ENCODE measurements at regions not wholly inside any gene's neighbourhood (a gene's known extent, or its start where the extent isn't known, plus 50 kb on each side); places are given as distances from the start of the nearest gene placed in this dataset.

DNA sequence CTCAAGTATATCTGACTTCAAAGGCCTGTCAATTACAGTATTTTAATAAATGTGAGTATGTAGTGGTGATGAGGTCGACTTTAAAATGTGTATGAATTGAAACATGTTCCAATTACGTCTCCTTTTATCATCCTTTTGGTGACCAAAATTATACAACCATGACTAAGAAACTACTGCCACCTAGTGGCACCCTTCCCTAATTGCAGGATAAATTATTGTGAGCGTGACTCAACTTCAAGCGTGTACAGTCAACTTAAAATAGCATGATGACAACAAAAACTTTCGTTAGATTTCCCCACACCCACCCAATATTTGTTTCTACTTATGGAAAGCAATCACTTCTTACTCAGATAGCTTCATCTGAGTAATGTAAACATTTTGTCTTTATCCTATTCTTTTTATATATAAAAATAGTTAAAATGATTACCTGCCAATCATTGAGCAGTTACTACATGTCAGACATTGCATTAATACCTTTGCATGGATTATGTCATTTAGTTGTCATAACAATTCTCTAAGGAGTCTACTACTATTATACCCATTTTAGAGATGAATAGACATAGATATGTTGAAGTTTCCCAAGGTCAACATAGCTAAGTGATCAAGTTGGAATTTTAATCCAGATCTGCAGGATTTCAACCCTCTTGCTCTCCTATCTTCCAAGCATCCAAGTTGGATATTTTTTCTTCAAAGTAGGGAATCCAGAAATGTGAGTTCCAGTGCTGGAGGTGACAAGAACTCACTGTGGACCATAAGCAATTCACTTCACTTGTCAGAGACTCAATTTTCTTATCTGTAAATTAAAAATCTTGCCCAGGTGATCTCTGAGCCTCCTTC lies 106.0 kb downstream of the MEX3B start:
- TF ChIP-seq, protein P1, sequence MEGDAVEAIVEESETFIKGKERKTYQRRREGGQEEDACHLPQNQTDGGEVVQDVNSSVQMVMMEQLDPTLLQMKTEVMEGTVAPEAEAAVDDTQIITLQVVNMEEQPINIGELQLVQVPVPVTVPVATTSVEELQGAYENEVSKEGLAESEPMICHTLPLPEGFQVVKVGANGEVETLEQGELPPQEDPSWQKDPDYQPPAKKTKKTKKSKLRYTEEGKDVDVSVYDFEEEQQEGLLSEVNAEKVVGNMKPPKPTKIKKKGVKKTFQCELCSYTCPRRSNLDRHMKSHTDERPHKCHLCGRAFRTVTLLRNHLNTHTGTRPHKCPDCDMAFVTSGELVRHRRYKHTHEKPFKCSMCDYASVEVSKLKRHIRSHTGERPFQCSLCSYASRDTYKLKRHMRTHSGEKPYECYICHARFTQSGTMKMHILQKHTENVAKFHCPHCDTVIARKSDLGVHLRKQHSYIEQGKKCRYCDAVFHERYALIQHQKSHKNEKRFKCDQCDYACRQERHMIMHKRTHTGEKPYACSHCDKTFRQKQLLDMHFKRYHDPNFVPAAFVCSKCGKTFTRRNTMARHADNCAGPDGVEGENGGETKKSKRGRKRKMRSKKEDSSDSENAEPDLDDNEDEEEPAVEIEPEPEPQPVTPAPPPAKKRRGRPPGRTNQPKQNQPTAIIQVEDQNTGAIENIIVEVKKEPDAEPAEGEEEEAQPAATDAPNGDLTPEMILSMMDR (conservative IDR thresholded peaks at IDR 0.05) = peak; percentile 88

DNA sequence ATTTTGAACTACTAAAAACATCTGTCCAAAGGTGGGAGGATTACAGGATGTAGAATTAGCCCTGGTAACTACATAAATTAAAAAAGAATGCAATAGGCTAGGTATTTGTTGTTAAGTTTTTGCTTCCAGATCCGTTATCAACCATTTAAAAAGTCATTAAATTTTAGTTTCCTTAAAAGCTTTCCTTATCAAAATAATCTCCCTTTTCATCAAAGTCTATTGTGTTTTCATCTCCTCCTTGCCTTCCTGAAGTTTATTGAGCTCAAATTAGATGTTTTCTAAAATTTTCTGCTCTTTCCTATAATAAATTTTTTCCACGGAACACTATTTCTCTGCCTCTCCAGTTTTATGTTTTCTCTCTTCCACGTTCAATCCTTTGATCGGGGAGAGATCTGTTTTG lies 108.6 kb downstream of the MEX3B start:
- TF ChIP-seq, protein P1 (conservative IDR thresholded peaks at IDR 0.05) = no peak
- H3K27ac ChIP-seq = no peak overlapping the region

More for the DNA sequence above, 106.0 kb downstream of the MEX3B start:
- no peak overlapping the region for H3K27ac ChIP-seq

DNA sequence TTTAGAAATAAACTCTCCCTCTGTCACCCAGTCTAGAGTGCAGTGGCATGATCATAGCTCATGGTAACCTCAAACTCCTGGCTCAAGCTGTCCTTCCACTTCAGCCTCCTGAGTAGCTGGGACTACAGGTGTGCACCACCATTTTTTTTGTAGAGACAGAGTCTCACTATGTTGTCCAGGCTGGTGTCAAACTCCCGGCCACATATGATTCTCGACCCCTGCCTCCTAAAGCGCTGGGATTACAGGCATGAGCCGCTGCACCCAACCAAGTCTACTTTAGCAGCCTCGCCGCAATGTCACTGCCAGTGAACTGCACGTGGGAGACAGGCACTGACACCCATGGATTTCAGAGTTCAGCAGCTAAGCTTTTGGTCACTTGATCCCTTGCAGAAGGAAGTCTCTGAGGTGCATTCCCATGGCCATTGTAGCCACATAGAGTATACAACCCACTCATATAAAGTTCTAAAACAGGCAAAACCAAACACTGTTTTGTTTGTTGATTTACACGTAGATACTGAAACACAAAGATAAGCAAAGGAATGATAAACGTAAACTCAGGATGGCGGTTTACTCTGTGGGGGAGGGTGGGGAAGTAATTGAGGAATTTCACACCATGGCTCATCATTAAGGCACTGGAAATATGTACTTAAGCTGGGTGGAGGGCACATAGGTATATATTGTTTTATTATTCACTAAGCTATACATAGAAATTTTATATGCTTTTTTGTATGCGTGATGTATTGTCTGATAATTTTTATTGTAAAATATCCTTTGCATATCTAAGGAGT lies 115.0 kb downstream of the MEX3B start:
- H3K27ac ChIP-seq = peak overlapping the region; percentile 2; the same call in 1 of the 2 replicates
- TF ChIP-seq, protein P1 (conservative IDR thresholded peaks at IDR 0.05) = no peak

DNA sequence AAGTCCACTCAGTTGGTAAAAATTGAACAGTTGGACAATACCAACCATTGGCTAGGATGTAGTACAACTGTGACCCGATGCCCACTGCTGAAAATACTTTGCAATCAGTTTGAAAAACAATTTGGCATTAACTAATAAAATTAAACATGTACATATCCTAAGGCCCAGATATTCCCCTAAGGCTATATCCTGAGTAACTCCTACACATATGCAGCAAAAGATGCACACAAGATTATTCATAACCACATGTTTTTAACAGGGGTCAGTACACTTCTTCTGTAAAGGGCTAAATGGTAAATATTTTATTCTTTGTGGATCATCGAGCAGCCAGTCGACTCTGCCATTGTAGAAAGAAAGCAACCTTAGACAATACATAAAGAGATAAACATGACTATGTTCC lies 116.3 kb downstream of the MEX3B start:
- TF ChIP-seq, protein P1 (conservative IDR thresholded peaks at IDR 0.05) = no peak
- H3K27ac ChIP-seq = no peak overlapping the region

DNA sequence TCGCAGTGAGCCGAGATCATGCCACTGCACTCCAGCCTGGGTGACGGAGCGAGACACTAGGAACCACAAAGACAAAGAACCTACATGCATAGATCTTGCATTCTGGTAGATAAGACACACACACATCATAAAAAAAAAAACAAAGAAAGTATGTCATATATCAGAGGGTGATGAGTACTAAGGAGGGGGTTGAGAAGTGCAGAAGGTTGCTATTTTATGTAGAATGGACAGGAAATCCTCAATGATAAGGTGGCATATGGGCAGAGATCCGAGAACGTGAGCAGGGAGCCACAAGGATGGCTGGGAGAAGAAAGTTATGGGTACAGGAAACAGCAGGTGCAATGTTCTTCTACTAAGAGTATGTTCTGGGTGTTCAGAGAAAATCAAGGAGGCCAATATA lies 118.8 kb downstream of the MEX3B start:
- no peak overlapping the region for H3K27ac ChIP-seq
- TF ChIP-seq, protein P1 (conservative IDR thresholded peaks at IDR 0.05) = no peak

DNA sequence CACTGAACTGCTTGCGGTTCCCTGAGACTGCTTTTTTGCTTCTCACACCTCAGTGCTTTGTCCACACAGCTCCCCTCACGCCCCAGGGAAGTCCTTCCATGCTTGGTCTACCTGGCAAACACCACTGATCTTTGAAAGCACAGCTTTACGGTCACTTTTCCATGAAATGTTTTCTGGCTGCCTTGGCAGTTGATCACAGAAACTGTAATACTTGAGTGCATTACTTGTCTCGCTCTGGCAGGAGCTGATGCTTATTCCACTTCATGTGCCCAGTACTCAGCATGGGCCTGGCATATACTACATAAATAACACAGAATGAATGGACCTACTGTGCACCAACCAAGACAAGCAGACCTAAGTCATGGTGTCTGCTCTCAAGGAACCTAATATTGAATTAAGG lies 121.1 kb downstream of the MEX3B start:
- no peak overlapping the region for H3K27ac ChIP-seq
- TF ChIP-seq, protein P1 (conservative IDR thresholded peaks at IDR 0.05) = no peak

DNA sequence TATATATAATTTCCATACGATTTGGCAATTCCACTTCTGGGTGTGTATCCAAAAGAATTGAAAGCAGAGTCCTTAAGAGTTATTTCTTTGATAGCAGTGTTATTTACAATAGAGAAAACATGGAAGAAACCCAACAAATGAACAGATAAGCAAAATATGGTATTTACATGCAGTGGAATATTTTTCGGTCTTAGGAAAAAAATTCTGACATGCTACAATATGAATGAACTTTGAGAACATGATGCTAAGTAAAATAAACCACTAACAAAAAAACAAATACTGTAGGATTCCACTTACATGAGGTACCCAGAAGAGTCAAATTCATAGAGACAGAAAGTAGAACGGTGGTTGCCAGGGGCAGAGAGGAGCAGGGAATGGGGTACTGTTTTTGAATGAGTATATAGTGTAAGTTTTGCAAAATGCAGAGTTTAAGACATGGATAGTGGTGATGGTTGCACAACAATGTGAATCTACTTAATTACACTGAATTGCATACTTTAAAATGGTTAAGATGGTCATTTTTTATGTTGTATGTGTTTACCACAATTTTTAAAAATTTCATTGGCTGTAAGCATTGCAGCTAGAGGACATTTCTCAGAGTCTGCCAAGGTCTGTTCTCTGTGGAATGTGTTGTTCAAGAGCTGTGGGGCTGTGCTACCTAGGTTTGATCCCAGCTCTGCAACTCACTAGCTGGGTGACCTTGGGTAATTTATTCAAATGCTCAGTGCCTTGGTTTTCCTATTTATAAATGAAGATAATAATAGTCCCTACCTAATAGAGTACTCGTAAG lies 122.1 kb downstream of the MEX3B start:
- TF ChIP-seq, protein P1 (conservative IDR thresholded peaks at IDR 0.05) = no peak
- no peak overlapping the region for H3K27ac ChIP-seq
